ENCODE measurements at regions not wholly inside any gene's neighbourhood (a gene's known extent, or its start where the extent isn't known, plus 50 kb on each side); places are given as distances from the start of the nearest gene placed in this dataset.

- Histone ChIP-seq H3K36me3 (replicated peaks in 1 of 2; ENCODE audit: insufficient read depth in 1 of 2, low read depth in 2 of 2) (no peaks in the 10 kb centered on the region), H3K9me3 (no peaks in the 10 kb centered on the region), H3K27ac (no peak overlapping the region), H3K4me1 (no peaks in the 10 kb centered on the region), H3K27me3 (no peaks in the 10 kb centered on the region), H3K4me3 (no peak overlapping the region)
- intact Hi-C loops (cut with DNase I) = no loop called here
- 59 to 72% methylated on average over 4 of the region's 4 CpGs for WGBS, 2 donors
- no peak for DNase-seq
- TF ChIP-seq POLR2A (IDR thresholded peaks at IDR 0.05) = no peak
- TF ChIP-seq, protein P1, sequence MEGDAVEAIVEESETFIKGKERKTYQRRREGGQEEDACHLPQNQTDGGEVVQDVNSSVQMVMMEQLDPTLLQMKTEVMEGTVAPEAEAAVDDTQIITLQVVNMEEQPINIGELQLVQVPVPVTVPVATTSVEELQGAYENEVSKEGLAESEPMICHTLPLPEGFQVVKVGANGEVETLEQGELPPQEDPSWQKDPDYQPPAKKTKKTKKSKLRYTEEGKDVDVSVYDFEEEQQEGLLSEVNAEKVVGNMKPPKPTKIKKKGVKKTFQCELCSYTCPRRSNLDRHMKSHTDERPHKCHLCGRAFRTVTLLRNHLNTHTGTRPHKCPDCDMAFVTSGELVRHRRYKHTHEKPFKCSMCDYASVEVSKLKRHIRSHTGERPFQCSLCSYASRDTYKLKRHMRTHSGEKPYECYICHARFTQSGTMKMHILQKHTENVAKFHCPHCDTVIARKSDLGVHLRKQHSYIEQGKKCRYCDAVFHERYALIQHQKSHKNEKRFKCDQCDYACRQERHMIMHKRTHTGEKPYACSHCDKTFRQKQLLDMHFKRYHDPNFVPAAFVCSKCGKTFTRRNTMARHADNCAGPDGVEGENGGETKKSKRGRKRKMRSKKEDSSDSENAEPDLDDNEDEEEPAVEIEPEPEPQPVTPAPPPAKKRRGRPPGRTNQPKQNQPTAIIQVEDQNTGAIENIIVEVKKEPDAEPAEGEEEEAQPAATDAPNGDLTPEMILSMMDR (IDR thresholded peaks at IDR 0.05) = no peak
- no peak for ATAC-seq
Measured at GRCh38 chr12:77571127-77571526, 259.6 kb upstream of the NAV3 start.

- H3K9me3 ChIP-seq = no peaks in the 10 kb centered on the region
- intact Hi-C loops (cut with DNase I) = no loop called here
- no peaks in the 10 kb centered on the region for H3K27me3 ChIP-seq
- ATAC-seq (no peak), DNase-seq (no peak)
- no peak overlapping the region for H3K4me3 ChIP-seq
- TF ChIP-seq POLR2A (IDR thresholded peaks at IDR 0.05) = no peak
- TF ChIP-seq, protein P1 (IDR thresholded peaks at IDR 0.05) = no peak
- no peak overlapping the region for H3K27ac ChIP-seq
- H3K36me3 ChIP-seq (replicated peaks in 1 of 2; ENCODE audit: insufficient read depth in 1 of 2, low read depth in 2 of 2) = no peaks in the 10 kb centered on the region
- 56 to 63% methylated on average over 3 of the region's 3 CpGs for WGBS, 2 donors
- no peaks in the 10 kb centered on the region for H3K4me1 ChIP-seq
Measured at GRCh38 chr12:77569876-77570275, 260.8 kb upstream of the NAV3 start.

DNA sequence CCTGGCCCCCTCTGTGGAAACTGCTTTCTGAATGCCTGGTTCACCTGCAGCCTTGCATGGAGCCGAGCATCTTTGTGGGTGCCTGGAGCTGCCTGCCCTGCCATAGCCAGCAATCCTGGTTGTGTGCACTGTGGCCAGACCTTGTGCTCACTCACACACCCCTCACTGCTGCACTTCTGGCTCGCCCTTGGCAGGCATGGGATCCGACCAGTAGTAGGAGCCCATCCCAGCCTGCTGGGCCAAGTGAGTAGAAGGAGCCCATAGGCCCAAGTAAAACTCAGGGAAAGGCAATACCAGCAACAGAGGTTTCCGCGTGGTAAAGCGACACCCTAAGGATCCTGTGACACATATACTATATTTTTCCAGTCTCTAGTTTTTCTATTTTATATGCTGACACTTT, 270.0 kb upstream of the NAV3 start:
- Histone ChIP-seq H3K4me1 (no peaks in the 10 kb centered on the region), H3K9me3 (no peaks in the 10 kb centered on the region), H3K27me3 (no peaks in the 10 kb centered on the region), H3K4me3 (no peak overlapping the region), H3K36me3 (replicated peaks in 1 of 2; ENCODE audit: insufficient read depth in 1 of 2, low read depth in 2 of 2) (no peaks in the 10 kb centered on the region), H3K27ac (no peak overlapping the region)
- 79 to 83% methylated on average over 5 to 6 of the region's 6 CpGs for WGBS, 2 donors
- intact Hi-C loops (cut with DNase I) = no loop called here
- TF ChIP-seq, protein P1 (IDR thresholded peaks at IDR 0.05) = no peak
- no peak for TF ChIP-seq POLR2A (IDR thresholded peaks at IDR 0.05)
- DNase-seq = no peak
- no peak for ATAC-seq

DNA sequence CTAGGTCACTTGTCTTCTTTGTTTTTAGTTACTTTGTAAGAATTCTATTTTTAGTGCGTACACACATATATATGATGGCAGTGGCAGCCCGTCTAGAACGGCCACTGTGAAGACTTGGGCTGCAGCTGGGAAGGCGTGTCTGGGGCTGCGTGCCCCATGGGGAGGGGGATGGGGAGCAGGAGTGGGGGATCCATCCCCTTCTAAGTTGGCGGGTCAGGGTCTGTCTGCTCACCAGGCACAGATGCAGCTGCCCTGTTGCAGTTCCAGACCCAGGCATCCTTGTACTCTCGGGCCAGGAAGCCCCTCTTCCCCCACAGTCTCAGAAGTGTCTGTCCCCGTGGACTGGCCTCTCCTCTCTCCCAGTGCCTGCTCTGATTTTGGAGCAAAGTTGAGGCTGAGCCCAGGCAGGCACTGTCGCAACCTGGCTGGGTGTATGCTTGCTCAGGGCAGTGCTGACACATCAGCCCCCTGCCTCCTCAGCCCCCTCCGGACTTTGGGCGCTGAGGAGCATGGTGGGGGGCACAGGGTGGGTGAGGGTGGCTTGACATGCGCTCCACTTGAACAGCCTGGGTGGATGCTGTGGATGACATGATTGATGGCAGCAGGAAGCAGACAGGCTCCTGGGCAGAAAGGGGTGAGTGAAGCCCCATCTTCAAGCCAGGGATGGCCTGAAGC, 271.2 kb upstream of the NAV3 start:
- DNase-seq = no peak
- H3K27me3 ChIP-seq = no peaks in the 10 kb centered on the region
- no peaks in the 10 kb centered on the region for H3K9me3 ChIP-seq
- H3K4me3 ChIP-seq = no peak overlapping the region
- no peaks in the 10 kb centered on the region for H3K36me3 ChIP-seq (replicated peaks in 1 of 2; ENCODE audit: insufficient read depth in 1 of 2, low read depth in 2 of 2)
- H3K4me1 ChIP-seq = no peaks in the 10 kb centered on the region
- no peak overlapping the region for H3K27ac ChIP-seq
- TF ChIP-seq POLR2A (IDR thresholded peaks at IDR 0.05) = no peak
- intact Hi-C loops (cut with DNase I) = no loop called here
- WGBS, 2 donors = 73 to 75% methylated on average over 10 to 12 of the region's 12 CpGs
- ATAC-seq = no peak

GRCh38 chr12:77555074-77555473, 275.6 kb upstream of the NAV3 start:
- intact Hi-C loops (cut with DNase I) = no loop called here
- DNase-seq = no peak
- no peaks in the 10 kb centered on the region for H3K9me3 ChIP-seq
- 68 to 69% methylated on average over 4 of the region's 4 CpGs for WGBS, 2 donors
- H3K27me3 ChIP-seq = no peaks in the 10 kb centered on the region
- no peak overlapping the region for H3K4me3 ChIP-seq
- H3K4me1 ChIP-seq = no peaks in the 10 kb centered on the region
- no peak overlapping the region for H3K27ac ChIP-seq
- ATAC-seq = no peak
- TF ChIP-seq, protein P1 (IDR thresholded peaks at IDR 0.05) = no peak
- TF ChIP-seq POLR2A (IDR thresholded peaks at IDR 0.05) = no peak
- no peaks in the 10 kb centered on the region for H3K36me3 ChIP-seq (replicated peaks in 1 of 2; ENCODE audit: insufficient read depth in 1 of 2, low read depth in 2 of 2)
